Mucosa of stomach (tissue), 1 donor: ENCODE measurements at regions not wholly inside any gene's neighbourhood (a gene's known extent, or its start where the extent isn't known, plus 50 kb on each side); places are given as distances from the start of the nearest gene placed in this dataset.

Source experiments
- H3K27me3 ChIP-seq: one replicate; pipeline ENCODE4 v1.7.0; 2013; ENCODE audit warnings: mild to moderate bottlenecking, low read length; ENCODE audit not compliant: control insufficient read depth, insufficient read depth
- H3K36me3 ChIP-seq: one replicate; pipeline ENCODE4 v1.7.0; 2013; ENCODE audit warnings: low read length; ENCODE audit not compliant: control insufficient read depth, insufficient read depth
- H3K4me1 ChIP-seq: one replicate; pipeline ENCODE4 v1.7.0; 2013; ENCODE audit warnings: mild to moderate bottlenecking, low read length; ENCODE audit not compliant: control insufficient read depth, insufficient read depth
- H3K4me3 ChIP-seq: one replicate; pipeline ENCODE4 v1.7.0; 2013; ENCODE audit warnings: low read length
- H3K9ac ChIP-seq: one replicate; pipeline ENCODE4 v1.7.0; 2013; ENCODE audit warnings: mild to moderate bottlenecking, low read length, moderate library complexity
- H3K9me3 ChIP-seq: one replicate; pipeline ENCODE4 v1.7.0; 2013; ENCODE audit warnings: mild to moderate bottlenecking, low read length, moderate library complexity; ENCODE audit not compliant: control insufficient read depth
- donor health status: Pancreatic carcinoma.

DNA sequence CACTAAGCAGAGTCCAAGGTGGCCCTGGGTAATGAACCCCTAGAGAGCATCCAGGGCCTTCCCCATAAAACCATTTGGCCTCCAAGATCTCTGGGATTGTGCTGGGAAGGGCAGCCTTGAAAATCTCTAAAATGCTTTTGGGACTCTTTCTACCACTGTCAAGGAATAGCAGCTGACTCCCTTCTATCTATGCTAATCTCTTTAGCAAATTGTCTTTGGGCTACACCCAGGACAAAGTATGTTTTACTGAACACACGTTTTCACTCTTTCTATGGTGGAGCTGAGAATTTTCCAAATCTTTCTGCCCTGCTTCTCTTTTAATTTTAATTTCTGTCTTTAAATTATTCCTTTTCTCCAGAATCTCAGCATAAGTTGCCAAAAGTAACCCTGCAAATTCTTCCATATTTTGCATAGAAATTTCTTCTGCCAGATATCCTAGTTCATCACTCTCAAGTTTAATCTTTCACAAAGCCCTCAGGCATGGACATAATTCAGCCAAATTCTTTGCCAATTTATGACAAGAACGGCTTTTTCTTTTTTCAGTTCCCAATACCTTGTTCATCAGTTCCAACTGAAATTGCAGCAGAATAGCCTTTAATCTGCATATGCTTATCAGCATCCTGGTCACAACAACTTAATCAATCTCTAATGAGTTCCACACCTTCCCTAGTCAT lies 687.0 kb upstream of the ADGRL4 start:
- H3K9me3 ChIP-seq, result no peaks in the 10 kb centered on the region
- H3K9ac ChIP-seq, result no peak overlapping the region
- H3K4me1 ChIP-seq, result peaks cover 19% of the 10 kb centered on the region
- no peak overlapping the region for H3K4me3 ChIP-seq
- no peaks in the 10 kb centered on the region for H3K36me3 ChIP-seq
- H3K27me3 ChIP-seq, result no peaks in the 10 kb centered on the region

DNA sequence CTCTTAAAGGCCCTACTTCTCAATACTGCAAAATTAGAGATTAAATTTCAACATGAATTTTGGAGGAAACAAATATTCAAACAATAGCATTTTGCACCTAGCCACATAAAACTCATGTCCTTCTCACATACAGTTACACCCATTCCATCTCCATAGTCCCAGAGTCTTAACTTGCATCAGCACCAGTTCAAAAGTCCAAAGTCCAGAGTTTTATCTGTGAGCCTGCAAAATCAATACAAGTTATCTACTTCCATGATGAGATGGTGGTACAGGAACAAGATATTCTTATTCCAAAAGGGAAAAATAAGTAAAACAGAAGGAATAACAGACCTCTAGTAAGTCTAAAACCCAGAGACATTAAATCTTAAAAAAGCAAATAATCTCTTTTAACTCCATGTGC lies 686.0 kb upstream of the ADGRL4 start:
- Histone ChIP-seq H3K4me1 (peaks cover 19% of the 10 kb centered on the region), H3K36me3 (no peaks in the 10 kb centered on the region), H3K27me3 (no peaks in the 10 kb centered on the region), H3K9ac (no peak overlapping the region), H3K9me3 (no peaks in the 10 kb centered on the region), H3K4me3 (no peak overlapping the region)

DNA sequence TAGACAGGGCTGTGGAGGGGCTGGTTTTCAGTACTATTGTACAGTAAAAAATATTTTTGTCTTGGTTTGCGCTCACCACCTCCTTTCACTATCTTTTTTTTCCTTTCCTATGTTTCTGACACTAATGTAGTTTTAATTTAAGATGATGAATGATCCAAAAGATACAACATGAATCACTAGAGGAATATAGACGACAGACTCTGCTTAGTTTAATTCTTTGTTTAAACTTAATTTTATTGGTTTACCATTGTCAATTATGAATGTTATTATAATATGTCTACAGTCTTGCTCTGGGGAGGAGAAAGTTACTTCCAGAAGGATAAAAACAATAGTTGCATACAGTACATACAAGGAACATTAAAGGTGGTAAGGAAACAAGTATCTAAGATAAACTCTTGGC lies 682.4 kb upstream of the ADGRL4 start:
- Histone ChIP-seq H3K4me1 (peaks cover 19% of the 10 kb centered on the region), H3K9ac (no peak overlapping the region), H3K27me3 (no peaks in the 10 kb centered on the region), H3K4me3 (no peak overlapping the region), H3K36me3 (no peaks in the 10 kb centered on the region), H3K9me3 (no peaks in the 10 kb centered on the region)

DNA sequence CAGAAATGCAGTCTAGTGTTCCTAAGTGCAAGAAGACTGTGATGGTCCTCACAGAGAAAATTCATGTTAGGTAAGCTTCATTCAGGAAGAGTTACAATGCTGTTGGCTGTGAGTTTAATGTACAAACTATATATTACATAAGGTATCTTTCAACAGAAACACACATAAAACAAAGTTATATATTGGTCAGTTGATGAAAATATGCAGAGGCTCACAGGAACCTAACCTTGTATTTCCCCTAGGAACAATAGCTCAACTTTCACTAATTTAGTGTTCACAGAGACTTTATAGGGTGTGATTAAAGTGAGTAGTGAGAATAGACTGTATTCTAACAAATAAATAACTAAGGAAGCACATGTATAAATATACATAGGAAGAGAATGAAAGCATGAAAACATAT lies 676.9 kb upstream of the ADGRL4 start:
- no peak overlapping the region for H3K4me3 ChIP-seq
- H3K27me3 ChIP-seq, result no peaks in the 10 kb centered on the region
- H3K9ac ChIP-seq, result no peak overlapping the region
- H3K4me1 ChIP-seq, result no peaks in the 10 kb centered on the region
- no peaks in the 10 kb centered on the region for H3K36me3 ChIP-seq
- no peaks in the 10 kb centered on the region for H3K9me3 ChIP-seq

- Histone ChIP-seq H3K9ac (no peak overlapping the region), H3K4me1 (no peaks in the 10 kb centered on the region), H3K36me3 (no peaks in the 10 kb centered on the region), H3K27me3 (no peaks in the 10 kb centered on the region), H3K4me3 (no peak overlapping the region), H3K9me3 (no peaks in the 10 kb centered on the region)
Observed at GRCh38 chr1:79682478-79682877, 675.9 kb upstream of the ADGRL4 start.

GRCh38 chr1:79681382-79681781 lies 674.9 kb upstream of the ADGRL4 start:
- no peaks in the 10 kb centered on the region for H3K36me3 ChIP-seq
- H3K4me1 ChIP-seq, result no peaks in the 10 kb centered on the region

DNA sequence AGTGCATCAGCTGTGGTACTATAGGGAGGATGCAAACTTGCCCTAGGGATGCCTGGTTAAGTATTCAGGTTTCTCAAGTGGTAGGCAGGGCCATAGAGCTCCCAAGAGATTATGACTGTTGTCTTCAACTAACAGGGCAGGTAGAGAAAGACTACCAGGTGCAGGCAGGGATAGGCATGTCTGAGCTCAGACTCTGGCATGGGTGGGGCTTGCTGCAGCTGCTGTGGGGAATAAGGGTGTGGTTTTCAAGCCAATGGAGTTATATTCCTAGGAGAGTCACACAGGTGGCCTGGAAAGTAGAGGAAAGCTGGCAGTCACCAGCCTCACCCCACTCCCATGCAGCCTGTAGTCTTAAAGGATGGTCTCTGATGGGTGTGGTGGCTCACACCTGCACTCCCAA lies 673.4 kb upstream of the ADGRL4 start:
- H3K36me3 ChIP-seq, result no peaks in the 10 kb centered on the region
- no peak overlapping the region for H3K4me3 ChIP-seq
- no peaks in the 10 kb centered on the region for H3K9me3 ChIP-seq
- H3K9ac ChIP-seq, result no peak overlapping the region
- no peaks in the 10 kb centered on the region for H3K4me1 ChIP-seq
- no peaks in the 10 kb centered on the region for H3K27me3 ChIP-seq

More at GRCh38 chr1:79681382-79681781, 674.9 kb upstream of the ADGRL4 start:
- H3K9ac ChIP-seq, result no peak overlapping the region
- H3K9me3 ChIP-seq, result no peaks in the 10 kb centered on the region
- no peaks in the 10 kb centered on the region for H3K27me3 ChIP-seq
- no peak overlapping the region for H3K4me3 ChIP-seq

DNA sequence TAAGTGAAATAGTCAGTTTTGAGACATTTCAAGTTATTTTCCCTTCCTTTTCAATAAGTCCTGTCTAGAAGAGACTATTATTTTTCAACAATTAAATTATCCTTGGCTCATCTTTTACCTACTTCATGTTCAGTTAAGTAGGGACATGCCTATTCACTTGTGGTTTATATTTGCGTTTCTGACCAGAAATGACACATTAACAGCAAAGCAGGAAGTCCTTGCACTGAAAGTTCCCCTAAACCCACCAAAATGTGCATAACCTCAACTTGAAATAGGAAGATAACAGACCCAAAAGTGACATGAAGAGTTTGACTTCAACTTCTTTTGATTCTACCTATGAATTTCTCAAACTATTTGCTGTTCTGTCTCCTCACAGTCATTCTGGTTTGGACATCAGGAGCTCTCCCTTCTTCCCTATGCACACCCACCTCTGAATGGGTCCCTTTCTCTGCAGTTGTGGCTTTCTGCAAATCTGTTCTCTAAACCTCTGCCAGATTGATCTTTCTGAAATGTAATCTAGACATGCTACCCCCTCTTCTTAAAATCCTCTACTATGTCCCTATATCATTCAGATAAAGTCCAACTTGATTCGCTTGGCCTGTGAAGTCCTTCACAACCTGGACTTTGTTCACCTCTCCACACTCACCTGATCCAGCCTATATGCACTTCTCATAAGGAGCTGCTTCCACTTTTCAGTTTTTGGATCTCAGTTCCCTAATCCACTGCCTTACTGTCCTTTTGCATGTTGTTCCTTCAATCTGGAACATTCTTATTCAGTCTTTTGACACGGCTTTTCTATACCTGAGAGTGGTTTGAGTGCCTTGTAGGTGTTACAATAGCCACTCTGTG lies 661.5 kb upstream of the ADGRL4 start:
- H3K36me3 ChIP-seq, result no peaks in the 10 kb centered on the region
- no peak overlapping the region for H3K9ac ChIP-seq
- no peaks in the 10 kb centered on the region for H3K4me1 ChIP-seq
- no peak overlapping the region for H3K4me3 ChIP-seq
- no peaks in the 10 kb centered on the region for H3K9me3 ChIP-seq
- no peaks in the 10 kb centered on the region for H3K27me3 ChIP-seq

GRCh38 chr1:79667166-79667565 lies 660.6 kb upstream of the ADGRL4 start:
- Histone ChIP-seq H3K9ac (no peak overlapping the region), H3K4me1 (no peaks in the 10 kb centered on the region), H3K9me3 (no peaks in the 10 kb centered on the region), H3K27me3 (no peaks in the 10 kb centered on the region), H3K36me3 (no peaks in the 10 kb centered on the region), H3K4me3 (no peak overlapping the region)

DNA sequence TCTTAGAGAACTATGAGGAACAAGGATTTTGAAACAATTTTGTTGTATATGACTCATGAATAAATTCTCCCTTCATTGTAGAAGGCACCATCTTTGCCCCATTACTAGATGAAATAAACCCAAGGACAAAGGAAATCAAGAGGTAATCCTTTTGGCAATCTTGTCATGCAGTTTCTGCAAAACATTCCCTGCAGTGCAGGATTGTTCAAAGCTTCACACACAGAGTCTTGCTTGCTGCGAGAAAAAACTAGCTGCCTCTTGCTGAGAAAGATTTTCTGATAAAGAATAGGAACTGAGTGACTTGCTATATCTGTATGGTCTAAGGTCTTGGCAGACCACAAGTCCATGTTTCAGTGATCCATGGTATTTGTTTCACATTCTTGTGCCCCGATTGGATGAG lies 657.4 kb upstream of the ADGRL4 start:
- Histone ChIP-seq H3K27me3 (no peaks in the 10 kb centered on the region), H3K9me3 (no peaks in the 10 kb centered on the region), H3K4me3 (no peak overlapping the region), H3K36me3 (no peaks in the 10 kb centered on the region), H3K4me1 (no peaks in the 10 kb centered on the region), H3K9ac (no peak overlapping the region)

- no peaks in the 10 kb centered on the region for H3K9me3 ChIP-seq
- no peaks in the 10 kb centered on the region for H3K27me3 ChIP-seq
- no peaks in the 10 kb centered on the region for H3K4me1 ChIP-seq
- H3K9ac ChIP-seq, result no peak overlapping the region
- H3K4me3 ChIP-seq, result no peak overlapping the region
- H3K36me3 ChIP-seq, result no peaks in the 10 kb centered on the region
Observed at GRCh38 chr1:79662596-79662995, 656.1 kb upstream of the ADGRL4 start.

DNA sequence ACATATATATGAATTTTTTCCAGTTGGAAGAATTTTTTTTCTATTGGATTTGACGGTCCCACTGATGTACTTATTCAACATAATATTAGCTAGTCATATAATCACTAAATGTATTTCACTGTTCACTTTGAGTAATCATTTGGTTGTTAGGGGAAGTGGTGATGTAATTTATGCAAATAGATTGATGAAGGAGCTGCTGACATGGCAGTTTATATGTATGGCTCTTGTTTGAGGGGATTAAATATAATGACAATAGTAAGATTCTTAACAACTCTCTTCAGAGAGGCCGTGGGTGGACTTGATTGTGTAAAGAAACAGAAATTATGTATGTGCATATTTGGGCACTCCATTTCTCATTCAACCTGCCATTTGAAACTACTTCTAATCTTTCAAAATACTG lies 653.6 kb upstream of the ADGRL4 start:
- no peaks in the 10 kb centered on the region for H3K27me3 ChIP-seq
- H3K4me1 ChIP-seq, result no peaks in the 10 kb centered on the region
- H3K9ac ChIP-seq, result no peak overlapping the region
- no peaks in the 10 kb centered on the region for H3K36me3 ChIP-seq
- no peak overlapping the region for H3K4me3 ChIP-seq
- H3K9me3 ChIP-seq, result no peaks in the 10 kb centered on the region
